HEK293 (cell line): ENCODE measurements at regions not wholly inside any gene's neighbourhood (a gene's known extent, or its start where the extent isn't known, plus 50 kb on each side); places are given as distances from the start of the nearest gene placed in this dataset.
"Not testable (repeated sequence)": the region's sequence is repeated elsewhere in the genome, so short reads cannot be mapped to it uniquely, and the experiment has no call there.

ENCODE experiments used
- CTCF ChIA-PET: fragments of 350-600 bp; formaldehyde crosslinking; extraction: SDS; loops from one replicate; lab custom pipeline; 2021; ENCODE audit warnings: antibody characterized with exemption; lab: Yijun Ruan, JAX
- POLR2A ChIA-PET: fragments of 300-600 bp; formaldehyde crosslinking; extraction: SDS; loops from one replicate; lab custom pipeline; 2020; ENCODE audit warnings: antibody characterized with exemption, inconsistent platforms; lab: Yijun Ruan, JAX
- H3K27ac ChIP-seq: fragments of 200-500 bp; sonication (Bioruptor generic); 2 replicates; pipeline ENCODE4 v1.5.1; 2014; ENCODE audit warnings: low read depth, low read length, control low read depth, inconsistent platforms; ENCODE audit errors: extremely low read depth
- H3K36me3 ChIP-seq, 2 experiments: fragments of 200-500 bp in 1 of 2; sonication (Bioruptor generic) in 1 of 2; 1 replicate in 1 of 2; 2 replicates in 1 of 2; pipeline ENCODE4 v1.5.1; 2014 to 2017; ENCODE audit warnings: inconsistent platforms in 2 of 2, low read length in 2 of 2; ENCODE audit not compliant: control insufficient read depth in 2 of 2, insufficient read depth in 1 of 2
- H3K4me1 ChIP-seq: fragments of 200-500 bp; sonication (Bioruptor generic); 2 replicates; pipeline ENCODE4 v1.5.1; 2014; ENCODE audit warnings: mild to moderate bottlenecking, low read length, inconsistent platforms; ENCODE audit not compliant: control insufficient read depth, insufficient read depth
- H3K4me3 ChIP-seq: 2 replicates; pipeline ENCODE4 v1.5.1; 2011; ENCODE audit warnings: low read depth, mild to moderate bottlenecking, control low read depth, low read length, moderate library complexity
- H3K9me3 ChIP-seq: fragments of 200-500 bp; sonication (Bioruptor generic); 2 replicates; pipeline ENCODE4 v1.5.1; 2014; ENCODE audit warnings: low read depth, low read length, inconsistent platforms; ENCODE audit not compliant: control insufficient read depth, insufficient read depth
- OVOL3 ChIP-seq: fragments of 450-650 bp; formaldehyde crosslinking; IDR thresholded peaks from 2 replicates; pipeline ENCODE4 v1.5.1; 2016; ENCODE audit warnings: missing biosample characterization, missing genetic modification characterization
- REPIN1 ChIP-seq: fragments of 450-650 bp; formaldehyde crosslinking; IDR thresholded peaks from 2 replicates; pipeline ENCODE4 v1.5.1; 2017; ENCODE audit warnings: missing biosample characterization, missing genetic modification characterization, low read depth
- TSHZ1 ChIP-seq: fragments of 450-650 bp; formaldehyde crosslinking; IDR thresholded peaks from 2 replicates; pipeline ENCODE4 v1.5.1; 2016; ENCODE audit warnings: missing biosample characterization, missing genetic modification characterization, borderline replicate concordance
- WT1 ChIP-seq: fragments of 450-650 bp; formaldehyde crosslinking; IDR thresholded peaks from 2 replicates; pipeline ENCODE4 v1.5.1; 2016; ENCODE audit warnings: missing biosample characterization, missing genetic modification characterization
- ZBTB44 ChIP-seq: fragments of 450-650 bp; IDR thresholded peaks from 2 replicates; pipeline ENCODE4 v1.5.1; 2018; ENCODE audit warnings: missing biosample characterization, mild to moderate bottlenecking, missing genetic modification characterization
- ZBTB48 ChIP-seq: fragments of 450-650 bp; formaldehyde crosslinking; IDR thresholded peaks from 2 replicates; pipeline ENCODE4 v1.5.1; 2016; ENCODE audit warnings: missing biosample characterization, missing genetic modification characterization
- ZFP69B ChIP-seq: fragments of 450-650 bp; formaldehyde crosslinking; IDR thresholded peaks from 2 replicates; pipeline ENCODE4 v1.5.1; 2016; ENCODE audit warnings: missing biosample characterization, missing genetic modification characterization
- ZNF174 ChIP-seq: fragments of 450-650 bp; formaldehyde crosslinking; IDR thresholded peaks from 2 replicates; pipeline ENCODE4 v1.5.0; 2017; ENCODE audit warnings: missing biosample characterization, mild to moderate bottlenecking, missing genetic modification characterization
- ZNF24 ChIP-seq: fragments of 450-650 bp; formaldehyde crosslinking; IDR thresholded peaks from 2 replicates; pipeline ENCODE4 v1.5.1; 2016; ENCODE audit warnings: missing biosample characterization, missing genetic modification characterization
- ZNF426 ChIP-seq: fragments of 450-650 bp; formaldehyde crosslinking; IDR thresholded peaks from 2 replicates; pipeline ENCODE4 v1.5.1; 2017; ENCODE audit warnings: missing biosample characterization, missing genetic modification characterization, mild to moderate bottlenecking, inconsistent platforms, moderate library complexity
- ZNF600 ChIP-seq: fragments of 450-650 bp; formaldehyde crosslinking; IDR thresholded peaks from 2 replicates; pipeline ENCODE4 v1.5.1; 2016; ENCODE audit warnings: missing biosample characterization, missing genetic modification characterization
- ZNF629 ChIP-seq: fragments of 450-650 bp; formaldehyde crosslinking; IDR thresholded peaks from 2 replicates; pipeline ENCODE4 v1.5.1; 2017; ENCODE audit warnings: missing biosample characterization, missing genetic modification characterization
- ZNF692 ChIP-seq: fragments of 450-650 bp; formaldehyde crosslinking; IDR thresholded peaks from 2 replicates; pipeline ENCODE4 v1.5.1; 2016; ENCODE audit warnings: missing biosample characterization, missing genetic modification characterization

GRCh38 chr6:62766174-62766573, 445.1 kb upstream of the FKBP1C start:
- H3K9me3 ChIP-seq, H3K36me3 ChIP-seq, H3K4me3 ChIP-seq, CTCF ChIA-PET, H3K4me1 ChIP-seq, H3K27ac ChIP-seq, POLR2A ChIA-PET: not testable (repeated sequence)

GRCh38 chr6:62764841-62765240, 446.4 kb upstream of the FKBP1C start:
- H3K36me3 ChIP-seq = no peaks in the 10 kb centered on the region
- no peaks in the 10 kb centered on the region for H3K9me3 ChIP-seq
- no peak overlapping the region for H3K27ac ChIP-seq
- POLR2A ChIA-PET = no interaction called here
- TF ChIP-seq ZFP69B (no peak), TSHZ1 (tag by site-specific recombination) (no peak)
- H3K4me3 ChIP-seq = no peak overlapping the region
- CTCF ChIA-PET = no interaction called here
- no peaks in the 10 kb centered on the region for H3K4me1 ChIP-seq

GRCh38 chr6:62763125-62763912, 447.9 kb upstream of the FKBP1C start:
- no peaks in the 10 kb centered on the region for H3K36me3 ChIP-seq
- ChIA-PET CTCF (interaction anchor here (0.5 kb wide), 1 partner anchor 755 kb away, joined by 3 read pairs; no protein-coding TSS in a partner anchor), POLR2A (no interaction called here)
- no peak overlapping the region for H3K27ac ChIP-seq
- H3K4me1 ChIP-seq = no peaks in the 10 kb centered on the region
- no peaks in the 10 kb centered on the region for H3K9me3 ChIP-seq
- H3K4me3 ChIP-seq = no peak overlapping the region
- TF ChIP-seq ZNF426 (tag by site-specific recombination) (no peak), WT1 (tag by site-specific recombination) (no peak), ZBTB44 (tag by site-specific recombination) (no peak), ZNF692 (tag by site-specific recombination) (no peak), ZBTB48 (tag by site-specific recombination) (no peak), ZNF600 (tag by site-specific recombination) (no peak), ZNF174 (tag by site-specific recombination) (no peak), OVOL3 (tag by site-specific recombination) (no peak), ZNF629 (tag by site-specific recombination) (no peak), ZNF24 (tag by site-specific recombination) (no peak), REPIN1 (tag by site-specific recombination) (no peak)
